ENCODE measurements at regions not wholly inside any gene's neighbourhood (a gene's known extent, or its start where the extent isn't known, plus 50 kb on each side); places are given as distances from the start of the nearest gene placed in this dataset.

DNA sequence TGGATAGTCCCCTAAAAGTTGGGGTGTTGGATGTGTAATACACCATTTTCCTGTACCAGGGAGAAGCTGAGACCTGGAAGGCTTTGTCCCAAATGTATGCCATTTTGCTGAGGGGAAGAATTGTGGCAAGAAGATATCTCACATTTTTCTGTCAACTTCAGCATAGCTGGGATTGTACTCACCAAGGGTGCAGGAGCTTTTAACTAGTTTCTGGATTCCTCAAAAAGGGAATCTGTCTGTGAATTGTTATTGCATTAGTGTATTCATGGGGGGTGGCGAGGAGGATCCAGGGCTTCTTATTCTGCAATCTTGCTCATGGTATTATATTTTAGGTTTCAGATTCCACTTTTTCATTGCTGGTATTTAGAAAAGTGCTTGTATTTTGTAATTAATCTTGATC, 208.2 kb upstream of the MYOCD start:
- no peak for DNase-seq

GRCh38 chr17:12459736-12460135, 206.0 kb upstream of the MYOCD start:
- no peak for DNase-seq

DNA sequence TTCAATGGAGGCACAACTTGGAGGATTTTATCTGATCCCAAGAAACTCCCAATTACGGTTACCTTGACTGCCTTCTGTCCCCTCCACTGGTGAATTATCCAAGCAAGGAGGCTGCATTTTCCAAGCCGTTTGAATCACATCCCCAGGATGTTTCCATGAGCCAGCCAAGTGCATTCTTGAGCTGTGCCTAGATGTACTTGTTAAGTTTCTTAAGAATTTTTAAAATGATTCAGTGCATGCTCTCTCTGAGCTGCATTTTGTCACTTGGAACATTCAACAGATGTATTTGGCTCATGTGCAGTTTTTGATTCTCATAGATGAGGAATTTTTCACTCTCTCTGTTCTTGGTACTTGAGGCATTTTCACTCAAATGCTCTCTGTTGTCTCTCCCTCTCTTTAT, 202.6 kb upstream of the MYOCD start:
- no peak for DNase-seq

DNA sequence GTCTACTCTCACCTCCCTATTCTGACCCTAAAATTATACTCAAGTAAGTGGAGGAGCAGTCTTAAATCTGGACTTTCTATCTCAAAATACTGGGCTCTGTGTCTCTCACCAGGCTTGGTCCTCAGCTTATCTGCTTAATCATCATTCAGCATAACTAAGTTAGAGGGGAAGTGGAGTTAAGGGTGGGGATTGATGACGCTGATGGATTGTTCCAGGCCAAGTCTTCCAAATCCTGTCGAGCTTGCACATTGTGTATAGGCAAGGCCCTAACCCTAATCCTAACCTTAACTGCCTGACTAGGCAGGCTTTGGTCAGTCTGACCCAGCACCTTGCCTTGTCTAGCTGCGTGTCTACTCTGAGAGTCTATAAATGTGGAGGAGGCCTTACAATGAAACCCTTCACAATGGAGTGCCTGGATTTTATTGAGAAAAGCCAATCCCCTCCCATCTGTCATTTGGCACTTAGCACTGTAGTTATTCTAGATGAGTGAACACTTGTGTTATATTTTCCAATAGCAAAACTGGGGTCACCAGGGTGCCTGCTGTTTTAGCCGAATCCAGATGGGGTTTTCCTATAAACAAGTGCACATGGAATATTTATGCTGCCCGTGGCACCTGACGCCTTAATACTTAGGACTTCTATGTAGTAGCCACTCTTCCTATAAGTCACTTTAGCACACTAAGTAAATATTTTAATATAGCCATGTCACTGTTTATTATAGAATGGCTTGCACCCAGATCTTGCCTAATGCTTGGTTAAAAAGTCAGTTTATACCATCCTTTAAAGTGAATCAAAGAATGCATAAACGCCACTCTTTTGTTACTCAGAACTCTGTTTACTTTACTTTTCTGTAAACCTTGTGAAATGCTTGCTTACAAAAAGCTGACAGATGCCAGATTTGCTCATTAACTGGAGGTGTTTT, 193.2 kb upstream of the MYOCD start:
- DNase-seq, result no peak

GRCh38 chr17:12478311-12478710, 187.4 kb upstream of the MYOCD start:
- DNase-seq, result no peak

DNA sequence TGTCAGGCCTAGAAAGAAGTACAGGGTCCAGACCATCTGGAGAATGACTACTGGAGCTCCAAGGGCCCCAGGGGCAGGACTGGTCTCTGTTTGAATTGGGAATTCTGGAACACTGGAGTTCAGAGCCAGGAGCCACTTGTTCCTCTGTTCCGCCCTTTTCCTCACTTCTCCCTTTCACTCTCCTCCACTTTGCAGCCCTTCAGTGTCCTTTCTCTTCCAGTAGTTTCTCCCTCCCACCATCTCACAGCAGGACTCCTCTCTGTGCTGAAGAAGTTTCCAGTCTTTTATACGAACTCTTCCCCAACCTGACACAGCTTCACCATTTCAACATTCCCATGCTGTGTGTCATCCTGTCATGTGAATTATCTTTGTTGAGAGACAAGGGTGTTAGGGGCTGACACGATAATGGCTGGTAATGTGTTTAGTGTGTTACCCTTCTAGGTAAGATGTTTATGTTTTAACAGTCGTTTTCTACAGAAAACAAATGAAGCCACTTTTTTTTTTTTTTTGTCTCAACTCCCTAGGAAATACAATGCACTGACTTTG, 180.3 kb upstream of the MYOCD start:
- DNase-seq, result no peak

- DNase-seq, result no peak
Observed at GRCh38 chr17:12489325-12489724, 176.4 kb upstream of the MYOCD start.

DNA sequence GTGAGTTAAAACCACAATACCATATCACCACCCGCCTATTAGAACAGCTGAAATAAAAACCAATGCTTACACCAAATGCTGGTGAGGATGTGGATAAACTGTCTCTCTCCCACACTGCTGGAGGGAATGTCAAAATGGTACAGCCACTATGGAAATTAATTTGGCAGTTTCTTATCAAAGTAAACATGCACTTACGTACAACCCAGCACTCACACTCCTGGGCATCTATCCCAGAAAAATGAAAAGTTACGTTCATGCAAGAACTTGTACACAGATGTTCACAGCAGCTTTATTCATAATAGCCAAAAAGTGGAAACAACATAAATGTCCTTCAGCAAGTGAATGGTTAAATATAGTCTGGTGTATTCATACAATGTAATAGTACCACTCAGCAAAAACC, 173.2 kb upstream of the MYOCD start:
- DNase-seq, result no peak

DNA sequence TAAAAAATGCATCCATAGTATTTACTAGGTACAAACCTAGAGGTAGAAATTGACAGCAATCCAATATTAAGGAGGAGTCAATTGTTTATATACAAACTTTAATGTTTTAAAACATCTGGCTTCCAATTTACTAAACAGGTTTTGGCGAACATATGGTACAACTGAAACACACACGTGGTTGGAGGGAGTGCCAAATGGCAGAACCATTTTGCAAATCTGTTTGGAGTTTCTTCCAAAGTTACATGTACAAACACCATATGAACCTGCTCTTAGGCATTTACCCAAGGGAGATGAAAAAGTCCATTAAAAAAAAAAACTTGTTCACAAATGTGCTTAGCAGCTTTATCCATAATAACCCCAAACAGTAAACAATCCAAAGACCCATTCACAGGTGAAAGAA, 159.8 kb upstream of the MYOCD start:
- no peak for DNase-seq

GRCh38 chr17:12507026-12507595, 158.6 kb upstream of the MYOCD start:
- no peak for DNase-seq

GRCh38 chr17:12509801-12510200, 155.9 kb upstream of the MYOCD start:
- no peak for DNase-seq

- no peak for DNase-seq
Observed at GRCh38 chr17:12510535-12510934, 155.2 kb upstream of the MYOCD start.

GRCh38 chr17:12512694-12513355, 152.9 kb upstream of the MYOCD start:
- no peak for DNase-seq

DNA sequence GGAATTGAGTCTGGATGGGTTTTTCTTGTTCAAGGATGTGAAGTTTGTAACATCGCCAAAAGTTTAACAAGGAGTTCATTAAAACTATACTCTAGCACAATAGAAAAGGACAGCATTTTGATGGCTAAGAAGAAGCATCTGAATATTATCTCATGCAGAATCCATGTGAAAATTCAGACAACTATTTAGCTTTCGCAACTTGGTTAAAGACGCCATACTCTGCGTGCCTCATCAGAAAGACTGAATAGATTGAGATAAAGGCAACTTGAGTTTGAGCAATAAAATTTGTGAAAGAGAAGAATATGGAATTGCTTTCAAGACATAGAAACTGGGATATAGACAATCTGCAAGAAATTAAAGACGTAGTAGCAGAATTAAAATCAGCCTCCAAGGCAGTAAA, 151.1 kb upstream of the MYOCD start:
- DNase-seq, result no peak

DNA sequence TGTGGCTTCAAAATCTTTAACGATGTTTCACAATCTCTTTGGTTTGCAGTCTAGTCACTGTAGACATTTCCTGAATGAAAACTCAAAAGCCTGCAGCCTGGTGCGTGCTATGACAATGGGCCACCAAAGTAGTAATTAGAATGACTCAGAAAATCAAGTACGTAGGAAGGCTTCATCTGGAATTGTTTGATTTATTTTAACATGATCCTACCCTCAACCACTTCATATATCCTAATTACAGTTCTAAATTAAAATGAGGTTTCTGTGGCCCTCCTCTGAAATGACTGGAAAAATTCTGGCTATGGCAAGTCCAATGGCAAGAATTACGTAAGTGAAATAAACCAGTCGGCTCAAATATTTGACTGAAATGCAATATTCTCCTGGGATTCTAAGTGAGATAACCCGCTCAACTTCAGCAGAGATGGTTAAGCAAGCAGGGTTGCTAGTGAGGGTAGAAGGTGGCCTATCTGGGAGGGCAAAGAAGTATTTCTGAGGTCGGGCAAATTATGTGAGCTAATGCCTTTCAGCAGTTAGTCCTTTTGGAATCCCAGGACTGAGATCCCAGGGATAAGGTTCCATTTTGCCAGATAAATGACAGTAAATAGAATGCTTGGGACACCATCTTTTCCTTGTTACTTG, 145.6 kb upstream of the MYOCD start:
- no peak for DNase-seq

DNA sequence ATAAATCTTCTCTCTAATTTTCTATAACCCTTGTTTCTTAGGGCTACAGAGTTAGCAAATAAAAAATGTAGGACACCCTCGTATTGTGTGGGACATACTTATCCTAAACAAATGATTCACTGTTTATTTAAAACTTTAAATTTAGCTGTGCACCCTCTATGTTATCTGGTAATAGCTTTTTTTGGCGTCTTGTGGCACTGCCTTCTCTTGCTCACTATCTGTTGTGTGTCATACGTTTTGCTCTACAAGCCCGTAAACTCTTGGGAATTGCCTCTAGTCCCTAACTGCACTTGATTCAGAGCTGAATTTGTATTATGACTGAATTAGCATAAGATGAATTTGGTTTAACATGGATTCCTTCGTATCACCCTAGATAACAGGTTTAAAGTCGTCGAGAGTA, 144.3 kb upstream of the MYOCD start:
- DNase-seq, result no peak

GRCh38 chr17:12522336-12522735, 143.4 kb upstream of the MYOCD start:
- DNase-seq, result no peak

DNA sequence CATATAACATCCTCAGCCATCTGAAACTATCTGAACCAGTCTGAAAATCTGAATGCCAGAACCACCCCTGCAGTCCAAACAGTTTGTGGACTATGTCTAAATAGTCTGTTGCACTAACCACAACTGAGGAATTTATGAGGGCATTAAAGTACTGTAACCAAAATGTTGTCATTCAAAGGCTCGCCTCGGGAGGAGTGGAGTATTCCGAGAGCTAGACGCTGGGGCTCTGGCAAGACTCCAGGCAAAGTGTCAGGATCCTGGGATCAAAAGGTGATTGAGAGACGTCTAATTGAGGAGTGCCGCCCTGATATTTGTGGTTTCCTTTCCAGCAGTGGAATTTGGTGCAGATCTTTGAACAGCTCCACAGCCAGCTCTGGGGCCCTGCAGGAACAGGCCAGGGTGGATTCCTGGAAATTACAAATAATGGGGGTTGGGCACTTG, 142.9 kb upstream of the MYOCD start:
- no peak for DNase-seq

DNA sequence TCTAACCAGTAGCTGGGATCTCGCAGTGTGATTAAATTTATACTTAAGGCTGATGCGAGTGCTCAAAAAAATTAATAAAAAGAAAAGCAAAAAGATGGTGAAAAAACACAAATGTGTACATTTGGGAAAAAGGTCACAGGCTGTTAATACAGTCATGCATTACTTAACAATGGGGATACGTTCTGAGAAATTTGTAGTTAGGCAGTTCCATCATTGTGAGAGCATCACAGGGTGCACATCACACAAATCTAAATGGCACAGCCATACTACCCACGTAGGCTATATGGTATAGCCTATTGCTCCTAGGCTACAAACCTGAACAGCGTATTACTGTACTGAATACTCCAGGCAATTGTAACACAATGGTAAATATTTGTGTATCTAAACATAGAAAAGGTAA, 142.4 kb upstream of the MYOCD start:
- DNase-seq, result no peak

DNA sequence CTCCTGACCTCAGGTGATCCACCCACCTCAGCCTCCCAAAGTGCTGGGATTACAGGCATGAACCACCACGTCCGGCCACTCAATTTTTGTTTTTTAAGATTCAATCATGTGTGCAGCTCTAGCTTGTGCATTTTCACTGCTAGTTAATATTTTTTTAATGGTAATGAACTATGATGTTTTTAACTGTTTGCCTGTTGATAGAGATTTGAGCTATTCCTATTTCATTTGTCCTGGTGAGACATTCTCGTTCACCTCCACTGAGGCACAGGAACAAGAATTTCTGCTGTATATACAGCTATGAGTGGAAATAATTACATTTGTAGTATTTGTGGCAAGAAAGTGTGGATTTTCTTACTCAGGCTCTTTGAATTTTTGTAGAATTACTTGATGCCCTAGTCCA, 137.7 kb upstream of the MYOCD start:
- DNase-seq, result no peak

- no peak for DNase-seq
Observed at GRCh38 chr17:12530161-12530560, 135.5 kb upstream of the MYOCD start.

GRCh38 chr17:12536021-12536420, 129.7 kb upstream of the MYOCD start:
- no peak for DNase-seq

GRCh38 chr17:12536472-12536871, 129.2 kb upstream of the MYOCD start:
- no peak for DNase-seq

All from activated CD4-positive, alpha-beta T cell treated with anti-CD3 and anti-CD28 coated beads for 48 hours (primary cell).